ENCODE measurements at regions not wholly inside any gene's neighbourhood (a gene's known extent, or its start where the extent isn't known, plus 50 kb on each side); places are given as distances from the start of the nearest gene placed in this dataset.

GRCh38 chr15:88980498-88980897 is 67.3 kb upstream of the MFGE8 start:
- Histone ChIP-seq H3K9me3 (peaks cover 0 to 9% of the 10 kb centered on the region in 2 donors), H3K4me3 (no peak overlapping the region), H3K27ac (no peak overlapping the region), H3K36me3 (no peaks in the 10 kb centered on the region), H3K27me3 (no peaks in the 10 kb centered on the region), H3K4me1 (peaks cover 0 to 13% of the 10 kb centered on the region in 2 donors)
- TF ChIP-seq, protein P1, sequence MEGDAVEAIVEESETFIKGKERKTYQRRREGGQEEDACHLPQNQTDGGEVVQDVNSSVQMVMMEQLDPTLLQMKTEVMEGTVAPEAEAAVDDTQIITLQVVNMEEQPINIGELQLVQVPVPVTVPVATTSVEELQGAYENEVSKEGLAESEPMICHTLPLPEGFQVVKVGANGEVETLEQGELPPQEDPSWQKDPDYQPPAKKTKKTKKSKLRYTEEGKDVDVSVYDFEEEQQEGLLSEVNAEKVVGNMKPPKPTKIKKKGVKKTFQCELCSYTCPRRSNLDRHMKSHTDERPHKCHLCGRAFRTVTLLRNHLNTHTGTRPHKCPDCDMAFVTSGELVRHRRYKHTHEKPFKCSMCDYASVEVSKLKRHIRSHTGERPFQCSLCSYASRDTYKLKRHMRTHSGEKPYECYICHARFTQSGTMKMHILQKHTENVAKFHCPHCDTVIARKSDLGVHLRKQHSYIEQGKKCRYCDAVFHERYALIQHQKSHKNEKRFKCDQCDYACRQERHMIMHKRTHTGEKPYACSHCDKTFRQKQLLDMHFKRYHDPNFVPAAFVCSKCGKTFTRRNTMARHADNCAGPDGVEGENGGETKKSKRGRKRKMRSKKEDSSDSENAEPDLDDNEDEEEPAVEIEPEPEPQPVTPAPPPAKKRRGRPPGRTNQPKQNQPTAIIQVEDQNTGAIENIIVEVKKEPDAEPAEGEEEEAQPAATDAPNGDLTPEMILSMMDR (IDR thresholded peaks at IDR 0.05) = no peak
- intact Hi-C loops (cut with DNase I) = no loop called here
- DNase-seq (ENCODE audit: low spot score in 2 of 2) = no peak

DNA sequence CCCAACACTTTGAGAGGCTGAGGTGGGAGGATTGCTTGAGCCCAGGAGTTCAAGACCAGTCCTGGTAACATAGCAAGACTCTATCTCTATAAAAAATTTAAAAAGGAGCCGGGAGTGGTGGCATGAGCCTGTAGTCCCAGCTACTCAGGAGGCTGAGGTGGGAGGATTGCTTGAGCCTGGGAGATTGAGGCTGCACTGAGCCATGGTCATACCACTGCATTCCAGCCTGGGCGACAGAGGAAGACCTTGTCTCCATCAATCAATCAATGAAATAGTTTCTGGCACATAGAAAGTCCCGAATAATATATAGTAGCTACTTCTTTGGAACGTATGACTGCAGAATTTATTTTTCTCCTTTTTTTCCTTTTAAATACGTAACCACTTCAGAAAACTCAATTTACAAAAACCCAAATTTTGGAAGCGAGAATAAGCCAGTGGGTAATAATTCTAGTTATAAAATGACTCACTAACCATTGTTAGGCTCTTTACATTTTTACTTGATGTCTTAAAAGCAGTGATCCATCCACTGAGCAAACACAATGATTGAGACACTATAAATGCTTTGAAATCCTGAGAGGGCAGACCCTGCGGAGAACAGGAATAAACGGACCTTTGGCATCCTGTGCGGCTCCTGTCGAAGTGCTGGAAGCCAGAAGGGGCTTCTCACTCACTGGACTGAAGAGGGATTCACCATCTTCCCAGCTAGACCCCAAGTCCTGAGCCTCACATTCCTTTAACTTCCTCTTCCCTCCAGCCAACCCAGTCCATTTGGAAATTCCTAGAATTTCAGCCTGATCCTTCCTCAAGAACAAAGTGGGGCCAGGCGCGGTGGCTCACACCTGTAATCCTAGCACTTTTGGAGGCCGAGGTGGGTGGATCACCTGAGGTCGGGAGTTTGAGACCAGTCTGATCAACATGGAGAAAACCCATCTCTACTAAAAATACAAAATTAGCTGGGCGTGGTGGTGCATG is 68.4 kb upstream of the MFGE8 start:
- Histone ChIP-seq H3K27ac (peak overlapping the region; percentile 17 to 64), H3K9me3 (peaks cover 0 to 7% of the 10 kb centered on the region in 2 donors), H3K36me3 (no peaks in the 10 kb centered on the region), H3K27me3 (no peaks in the 10 kb centered on the region), H3K4me1 (peaks cover 0 to 13% of the 10 kb centered on the region in 2 donors), H3K4me3 (no peak overlapping the region)
- TF ChIP-seq, protein P1 (IDR thresholded peaks at IDR 0.05) = no peak
- DNase-seq (ENCODE audit: low spot score in 2 of 2) = no peak
- intact Hi-C loops (cut with DNase I) = loop anchor here (2.0 kb wide), 1 partner anchor 35 kb away; no protein-coding TSS in a partner anchor

DNA sequence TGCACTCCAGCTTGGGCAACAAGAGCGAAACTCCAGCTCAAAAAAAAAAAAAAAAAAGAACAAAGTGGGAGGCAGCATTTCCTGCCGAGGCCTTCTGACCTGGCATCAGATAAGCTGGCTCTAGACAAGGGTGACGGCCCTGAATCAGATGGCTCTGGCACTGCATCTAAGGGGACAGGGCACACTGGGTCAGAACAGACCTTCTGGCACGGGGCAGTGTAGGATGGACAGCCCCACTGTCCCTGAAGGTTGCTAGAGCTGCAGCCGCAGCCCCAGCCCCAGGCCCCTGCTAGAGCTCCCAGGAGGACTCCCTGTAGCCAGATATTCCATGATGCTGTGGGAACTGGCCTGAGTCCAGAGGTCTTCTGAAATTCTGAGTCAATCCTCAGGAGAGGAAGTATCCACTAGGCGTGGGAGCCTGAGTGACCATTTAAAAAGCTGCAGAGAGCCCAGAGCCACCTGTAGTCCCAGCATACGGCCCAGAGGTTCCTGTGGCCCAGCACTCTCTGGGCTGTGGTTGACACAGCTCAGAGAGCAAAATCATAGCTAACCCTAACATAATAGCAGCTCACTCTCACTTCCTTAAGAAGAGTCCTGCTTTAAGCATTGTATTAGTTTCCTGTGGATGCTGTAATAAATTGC is 69.2 kb upstream of the MFGE8 start:
- peaks cover 0 to 13% of the 10 kb centered on the region in 2 donors for H3K4me1 ChIP-seq
- no peaks in the 10 kb centered on the region for H3K36me3 ChIP-seq
- H3K27me3 ChIP-seq = no peaks in the 10 kb centered on the region
- intact Hi-C loops (cut with DNase I) = loop anchor here (2.0 kb wide), 1 partner anchor 34 kb away; no protein-coding TSS in a partner anchor
- peak; percentile 24 to 93 for DNase-seq (ENCODE audit: low spot score in 2 of 2)
- H3K9me3 ChIP-seq = no peaks in the 10 kb centered on the region
- no peak overlapping the region for H3K4me3 ChIP-seq
- TF ChIP-seq, protein P1 (IDR thresholded peaks at IDR 0.05) = no peak
- peak overlapping the region; percentile 17 to 64 for H3K27ac ChIP-seq

GRCh38 chr15:88982946-88983342 is 69.8 kb upstream of the MFGE8 start:
- intact Hi-C loops (cut with DNase I) = loop anchor here (2.0 kb wide), 1 partner anchor 34 kb away; no protein-coding TSS in a partner anchor
- Histone ChIP-seq H3K27me3 (no peaks in the 10 kb centered on the region), H3K4me1 (peaks cover 0 to 13% of the 10 kb centered on the region in 2 donors), H3K27ac (peak overlapping the region; percentile 17 to 64), H3K9me3 (no peaks in the 10 kb centered on the region), H3K36me3 (no peaks in the 10 kb centered on the region), H3K4me3 (no peak overlapping the region)
- DNase-seq (ENCODE audit: low spot score in 2 of 2) = no peak
- TF ChIP-seq, protein P1 (IDR thresholded peaks at IDR 0.05) = no peak

GRCh38 chr15:88983861-88984429 is 70.8 kb upstream of the MFGE8 start:
- H3K27ac ChIP-seq = no peak overlapping the region
- no peaks in the 10 kb centered on the region for H3K9me3 ChIP-seq
- TF ChIP-seq, protein P1 (IDR thresholded peaks at IDR 0.05) = no peak
- H3K4me1 ChIP-seq = peaks cover 0 to 13% of the 10 kb centered on the region in 2 donors
- no peak for DNase-seq (ENCODE audit: low spot score in 2 of 2)
- no peak overlapping the region for H3K4me3 ChIP-seq
- no peaks in the 10 kb centered on the region for H3K36me3 ChIP-seq
- H3K27me3 ChIP-seq = no peaks in the 10 kb centered on the region
- intact Hi-C loops (cut with DNase I) = loop anchor here (2.0 kb wide), 1 partner anchor 33 kb away; no protein-coding TSS in a partner anchor

All from ascending aorta (tissue), 2 donors.